ENCODE measurements at regions not wholly inside any gene's neighbourhood (a gene's known extent, or its start where the extent isn't known, plus 50 kb on each side); places are given as distances from the start of the nearest gene placed in this dataset.
A peak's percentile ranks its signal among the peaks of the same experiment; 100 is the strongest.

GRCh38 chr18:75524181-75524580 lies 96.7 kb upstream of the SMIM21 start:
- no peak for DNase-seq

- DNase-seq, result no peak
Measured at GRCh38 chr18:75521816-75522215, 94.3 kb upstream of the SMIM21 start.

GRCh38 chr18:75518007-75518406 lies 90.5 kb upstream of the SMIM21 start:
- DNase-seq, result no peak

- DNase-seq, result no peak
Measured at GRCh38 chr18:75517286-75517685, 89.8 kb upstream of the SMIM21 start.

- no peak for DNase-seq
Measured at GRCh38 chr18:75507636-75508035, 80.1 kb upstream of the SMIM21 start.

GRCh38 chr18:75506913-75507312 lies 79.4 kb upstream of the SMIM21 start:
- DNase-seq, result no peak

GRCh38 chr18:75504469-75504868 lies 77.0 kb upstream of the SMIM21 start:
- DNase-seq, result no peak

GRCh38 chr18:75503615-75504014 lies 76.1 kb upstream of the SMIM21 start:
- DNase-seq, result no peak

- DNase-seq, result no peak
Measured at GRCh38 chr18:75502286-75502685, 74.8 kb upstream of the SMIM21 start.

GRCh38 chr18:75500545-75500944 lies 73.0 kb upstream of the SMIM21 start:
- no peak for DNase-seq

GRCh38 chr18:75497576-75498235 lies 70.2 kb upstream of the SMIM21 start:
- DNase-seq, result no peak

- DNase-seq, result no peak
Measured at GRCh38 chr18:75496151-75496550, 68.6 kb upstream of the SMIM21 start.

- no peak for DNase-seq
Measured at GRCh38 chr18:75492852-75493251, 65.3 kb upstream of the SMIM21 start.

GRCh38 chr18:75491361-75491760 lies 63.9 kb upstream of the SMIM21 start:
- no peak for DNase-seq

GRCh38 chr18:75489493-75490190 lies 62.1 kb upstream of the SMIM21 start:
- no peak for DNase-seq

- no peak for DNase-seq
Measured at GRCh38 chr18:75483662-75484061, 56.2 kb upstream of the SMIM21 start.

- no peak for DNase-seq
Measured at GRCh38 chr18:75482880-75483279, 55.4 kb upstream of the SMIM21 start.

- no peak for DNase-seq
Measured at GRCh38 chr18:75480487-75480886, 53.0 kb upstream of the SMIM21 start.

GRCh38 chr18:75478996-75479880 lies 51.7 kb upstream of the SMIM21 start:
- DNase-seq, result no peak

GRCh38 chr18:75477900-75478299 lies 50.4 kb upstream of the SMIM21 start:
- DNase-seq, result peak; percentile 18

Measured in CD4-positive, alpha-beta T cell treated with Interferon gamma for 1 hour (primary cell).